K562 (cell line): ENCODE measurements at regions not wholly inside any gene's neighbourhood (a gene's known extent, or its start where the extent isn't known, plus 50 kb on each side); places are given as distances from the start of the nearest gene placed in this dataset.

Experiments
- ATAC-seq: fragments of 200-7000 bp; cut with Tn5 transposase; 3 replicates; pipeline ENCODE4 v1.9.1; 2020; ENCODE audit warnings: moderate library complexity
- BruUV-seq: library from RNA; stranded (reverse); fragments of 400-500 nt; replicated peaks from 2 replicates; lab custom pipeline; 2021; lab: Mats Ljungman, UMichigan
- CTCF ChIA-PET: fragments of 300-600 bp; formaldehyde crosslinking; extraction: SDS; loops from one replicate; lab custom pipeline; 2021; ENCODE audit warnings: low intra/inter-chr PET ratio; lab: Yijun Ruan, JAX
- POLR2A ChIA-PET: fragments of 300-600, 350-650 bp; sonication (Branson Sonifier 250); formaldehyde crosslinking; extraction: SDS; loops from one replicate; lab custom pipeline; 2021; ENCODE audit warnings: antibody characterized with exemption, inconsistent platforms; lab: Yijun Ruan, JAX
- DNase-seq, 4 experiments: peaks; one replicate each; pipeline versions ENCODE4 v3.0.0 to v3.0.0-alpha.2; 2011 to 2018; ENCODE audit warnings: low spot score in 3 of 4, mixed read lengths in 3 of 4; ENCODE audit errors: extremely low read depth in 1 of 4
- FAIRE-seq: peaks from 2 replicates; lab custom pipeline; 2011; peaks lifted over from hg19 to GRCh38; lab: Jason Lieb, UNC
- H2AFZ ChIP-seq: 2 replicates; pipeline ENCODE4 v1.6.0; 2011; ENCODE audit warnings: low read depth, low read length, control low read depth, inconsistent platforms
- H3K27ac ChIP-seq: fragments of 200-600 bp; 3 replicates; pipeline ENCODE4 v1.8.0; 2011; ENCODE audit warnings: low read depth, mild to moderate bottlenecking, control low read depth, inconsistent platforms, low read length, moderate library complexity, mixed read lengths; ENCODE audit errors: extremely low read depth
- H3K27me3 ChIP-seq, 2 experiments: fragments of 300-600 bp in 1 of 2; 2 replicates in 1 of 2; 3 replicates in 1 of 2; pipeline versions ENCODE4 v1.6.0 to v1.8.0; 2011; ENCODE audit warnings: inconsistent platforms in 2 of 2, low read length in 2 of 2, mild to moderate bottlenecking in 1 of 2, mixed read lengths in 1 of 2, moderate library complexity in 1 of 2; ENCODE audit not compliant: control insufficient read depth in 2 of 2, insufficient read depth in 2 of 2
- H3K36me3 ChIP-seq: fragments of 300-600 bp; 3 replicates; pipeline ENCODE4 v1.8.0; 2011; ENCODE audit warnings: mild to moderate bottlenecking, low read length, inconsistent platforms; ENCODE audit not compliant: control insufficient read depth, insufficient read depth
- H3K4me1 ChIP-seq, 2 experiments: fragments of 200-600 bp in 1 of 2; replicated peaks in 1 of 2; 2 replicates in 1 of 2; 3 replicates in 1 of 2; pipeline versions ENCODE4 v1.5.1 to v1.8.0; 2011; ENCODE audit warnings: inconsistent platforms in 2 of 2, low read length in 2 of 2, mild to moderate bottlenecking in 1 of 2, mixed read lengths in 1 of 2, moderate library complexity in 1 of 2; ENCODE audit not compliant: control insufficient read depth in 2 of 2, insufficient read depth in 2 of 2
- H3K4me2 ChIP-seq: 2 replicates; pipeline ENCODE4 v1.6.1; 2011; ENCODE audit warnings: low read length, control low read depth, inconsistent platforms, mixed read lengths; ENCODE audit not compliant: insufficient read depth
- H3K4me3 ChIP-seq: fragments of 200-600 bp; sonication (generic), shearing (Covaris generic); 2 replicates; pipeline ENCODE4 v1.5.1; 2016; ENCODE audit warnings: control low read depth, inconsistent platforms
- H3K79me2 ChIP-seq: fragments of 200-600 bp; 3 replicates; pipeline ENCODE4 v1.8.0; 2011; ENCODE audit warnings: low read length, inconsistent platforms; ENCODE audit not compliant: control insufficient read depth, insufficient read depth
- H3K9ac ChIP-seq, 2 experiments: 2 replicates each; pipeline versions ENCODE4 v1.6.0 to v1.6.1; 2011; ENCODE audit warnings: low read depth in 2 of 2, low read length in 2 of 2, control low read depth in 1 of 2, inconsistent platforms in 1 of 2, mild to moderate bottlenecking in 1 of 2, mixed read lengths in 1 of 2; ENCODE audit not compliant: insufficient read depth in 1 of 2
- H3K9me1 ChIP-seq: one replicate; pipeline ENCODE4 v1.6.0; 2011; ENCODE audit warnings: inconsistent platforms, mild to moderate bottlenecking, low read length, moderate library complexity; ENCODE audit not compliant: control insufficient read depth, insufficient read depth
- H3K9me3 ChIP-seq: replicated peaks from 2 replicates; pipeline ENCODE4 v1.5.1; 2011; ENCODE audit warnings: low read depth, low read length, inconsistent platforms; ENCODE audit not compliant: control insufficient read depth, insufficient read depth
- H4K20me1 ChIP-seq: replicated peaks from 2 replicates; pipeline ENCODE4 v1.6.1; 2011; ENCODE audit warnings: low read length, inconsistent platforms, mixed read lengths; ENCODE audit not compliant: control insufficient read depth, insufficient read depth
- EP400 ChIP-seq: fragments of 450-650 bp; IDR thresholded peaks from 2 replicates; pipeline ENCODE4 v1.6.1; 2017; ENCODE audit warnings: antibody characterized with exemption, mild to moderate bottlenecking, moderate library complexity
- FOXJ3 ChIP-seq: sonication (generic); formaldehyde crosslinking; IDR thresholded peaks from 2 replicates; pipeline ENCODE4 v1.4.0; 2020; ENCODE audit warnings: mild to moderate bottlenecking, missing genetic modification reagents
- HMG20B ChIP-seq: fragments of 250-450 bp; sonication (Bioruptor Pico); IDR thresholded peaks from 2 replicates; pipeline ENCODE4 v1.5.0; 2021; ENCODE audit warnings: mild to moderate bottlenecking
- KAT8 ChIP-seq: fragments of 450-650 bp; IDR thresholded peaks from 2 replicates; pipeline ENCODE4 v1.6.1; 2016; ENCODE audit warnings: low read depth, mild to moderate bottlenecking
- LCOR ChIP-seq: sonication (generic); formaldehyde crosslinking; IDR thresholded peaks from 2 replicates; pipeline ENCODE4 v1.8.0; 2022; ENCODE audit warnings: mild to moderate bottlenecking, missing genetic modification reagents
- MYBL2 ChIP-seq, 2 experiments: fragments of 450-650 bp in 1 of 2; sonication (generic) in 1 of 2; formaldehyde crosslinking in 1 of 2; IDR thresholded peaks; 2 replicates each; pipeline versions ENCODE4 v1.6.1 to v1.8.1; 2017 to 2022; ENCODE audit warnings: borderline replicate concordance in 1 of 2, inconsistent platforms in 1 of 2, low read depth in 1 of 2, mild to moderate bottlenecking in 1 of 2, missing genetic modification reagents in 1 of 2, moderate library complexity in 1 of 2
- PURB ChIP-seq: sonication (generic); formaldehyde crosslinking; IDR thresholded peaks from 2 replicates; pipeline ENCODE4 v1.9.0; 2021; ENCODE audit warnings: low read depth, mild to moderate bottlenecking, missing genetic modification reagents
- RBM39 ChIP-seq: fragments of 200-400 bp; formaldehyde crosslinking; optimal IDR thresholded peaks from 2 replicates; pipeline ENCODE3; 2018; ENCODE audit warnings: low read depth, low read length
- TARDBP ChIP-seq: fragments of 450-650 bp; IDR thresholded peaks from 2 replicates; pipeline ENCODE4 v1.6.1; 2016
- TBL1XR1 ChIP-seq, 2 experiments: IDR thresholded peaks; 2 replicates each; pipeline ENCODE4 v1.6.1; 2012; ENCODE audit warnings: improper control_type of control experiment in 2 of 2, low read length in 2 of 2, mild to moderate bottlenecking in 1 of 2
- WHSC1 ChIP-seq: IDR thresholded peaks from one replicate; pipeline ENCODE4 v1.6.1; 2012; ENCODE audit warnings: low read length, control low read depth, inconsistent platforms
- ZNF133 ChIP-seq: fragments of 250-450 bp; sonication (Bioruptor Pico); IDR thresholded peaks from 2 replicates; pipeline ENCODE4 v1.4.0; 2020; ENCODE audit warnings: mild to moderate bottlenecking
- ZNF780A ChIP-seq: fragments of 250-450 bp; sonication (Bioruptor Pico); IDR thresholded peaks from 2 replicates; pipeline ENCODE4 v1.5.0; 2021; ENCODE audit warnings: mild to moderate bottlenecking
- WGBS: fragments of 100-300 bp; shearing (Covaris generic); methylation state at CpG from one replicate; pipeline ENCODE4 v1.1.6; 2016; ENCODE audit warnings: low coverage, mixed read lengths; ENCODE audit not compliant: insufficient coverage; ENCODE audit errors: missing lambda C conversion rate; 5-methylcytosine and 5-hydroxymethylcytosine counted together
- in situ Hi-C: fragments of 300-500 bp; cut with MboI; formaldehyde crosslinking; loops from 4 replicates; pipeline ENCODE4 v1.15.0; 2018; ENCODE audit warnings: inconsistent platforms, mixed read lengths
- intact Hi-C: fragments of 100-400 bp; cut with micrococcal nuclease; formaldehyde crosslinking; loops from 2 replicates; pipeline ENCODE4 v1.14.2; 2022
- TF ChIP-seq, protein P1 (sequence below): fragments of 250-450 bp; sonication (Bioruptor Pico); IDR thresholded peaks from 2 replicates; pipeline ENCODE4 v1.8.0; 2021; ENCODE audit warnings: moderate library complexity, mild to moderate bottlenecking, inconsistent platforms
- TF ChIP-seq, protein P2 (sequence below): sonication (generic); formaldehyde crosslinking; IDR thresholded peaks from 2 replicates; pipeline ENCODE4 v1.8.1; 2022; ENCODE audit warnings: missing genetic modification reagents
- TF ChIP-seq, protein P3 (sequence below): fragments of 450-650 bp; IDR thresholded peaks from 2 replicates; pipeline ENCODE4 v1.6.1; 2016; ENCODE audit warnings: borderline replicate concordance
- TF ChIP-seq, protein P4 (sequence below): fragments of 250-450 bp; sonication (Bioruptor Pico); IDR thresholded peaks from 2 replicates; pipeline ENCODE4 v1.8.0; 2022; ENCODE audit warnings: inconsistent platforms

GRCh38 chr4:138869165-138869564 lies 146.4 kb upstream of the NOCT start:
- DNase-seq (no peak), FAIRE-seq (no peak), ATAC-seq (no peak)
- ChIA-PET CTCF (no interaction called here), POLR2A (no interaction called here)
- Histone ChIP-seq H3K4me3 (no peak overlapping the region), H2AFZ (no peak overlapping the region), H3K79me2 (no peaks in the 10 kb centered on the region), H3K4me1 (no peaks in the 10 kb centered on the region; a peak in 1 of 5 replicates), H3K9ac (no peak overlapping the region), H3K9me3 (no peaks in the 10 kb centered on the region), H3K27me3 (peaks cover 8 to 26% of the 10 kb centered on the region in 2 experiments), H4K20me1 (no peaks in the 10 kb centered on the region), H3K9me1 (no peaks in the 10 kb centered on the region), H3K27ac (no peak overlapping the region), H3K36me3 (no peaks in the 10 kb centered on the region), H3K4me2 (no peak overlapping the region)
- 0% methylated on average over 1 of the region's 1 CpG for WGBS
- intact Hi-C loops: no loop called here
- in situ Hi-C loops: loop anchor here (25.0 kb wide), 2 partner anchors 832 to 1132 kb away; no protein-coding TSS in a partner anchor
- BruUV-seq: no TSS peak
- TF ChIP-seq, protein P1, sequence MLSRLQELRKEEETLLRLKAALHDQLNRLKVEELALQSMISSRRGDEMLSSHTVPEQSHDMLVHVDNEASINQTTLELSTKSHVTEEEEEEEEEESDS (CRISPR knock-in tag): no peak
- TF ChIP-seq WHSC1 (no peak), FOXJ3 (CRISPR knock-in tag) (no peak), KAT8 (no peak), LCOR (CRISPR knock-in tag) (no peak), PURB (CRISPR knock-in tag) (no peak), RBM39 (no peak), ZNF133 (CRISPR knock-in tag) (no peak), ZNF780A (no peak), MYBL2 (IDR thresholded peaks at IDR 0.05; ENCODE audit: low read depth) (no peak), MYBL2 (CRISPR knock-in tag; IDR thresholded peaks at IDR 0.05; ENCODE audit: borderline replicate concordance) (no peak), HMG20B (no peak), TBL1XR1 (IDR thresholded peaks at IDR 0.05; ENCODE audit: low read length in 2 of 2) (no peak), EP400 (no peak), TARDBP (no peak)
- TF ChIP-seq, protein P2, sequence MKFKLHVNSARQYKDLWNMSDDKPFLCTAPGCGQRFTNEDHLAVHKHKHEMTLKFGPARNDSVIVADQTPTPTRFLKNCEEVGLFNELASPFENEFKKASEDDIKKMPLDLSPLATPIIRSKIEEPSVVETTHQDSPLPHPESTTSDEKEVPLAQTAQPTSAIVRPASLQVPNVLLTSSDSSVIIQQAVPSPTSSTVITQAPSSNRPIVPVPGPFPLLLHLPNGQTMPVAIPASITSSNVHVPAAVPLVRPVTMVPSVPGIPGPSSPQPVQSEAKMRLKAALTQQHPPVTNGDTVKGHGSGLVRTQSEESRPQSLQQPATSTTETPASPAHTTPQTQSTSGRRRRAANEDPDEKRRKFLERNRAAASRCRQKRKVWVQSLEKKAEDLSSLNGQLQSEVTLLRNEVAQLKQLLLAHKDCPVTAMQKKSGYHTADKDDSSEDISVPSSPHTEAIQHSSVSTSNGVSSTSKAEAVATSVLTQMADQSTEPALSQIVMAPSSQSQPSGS (CRISPR knock-in tag): no peak
- TF ChIP-seq, protein P3, sequence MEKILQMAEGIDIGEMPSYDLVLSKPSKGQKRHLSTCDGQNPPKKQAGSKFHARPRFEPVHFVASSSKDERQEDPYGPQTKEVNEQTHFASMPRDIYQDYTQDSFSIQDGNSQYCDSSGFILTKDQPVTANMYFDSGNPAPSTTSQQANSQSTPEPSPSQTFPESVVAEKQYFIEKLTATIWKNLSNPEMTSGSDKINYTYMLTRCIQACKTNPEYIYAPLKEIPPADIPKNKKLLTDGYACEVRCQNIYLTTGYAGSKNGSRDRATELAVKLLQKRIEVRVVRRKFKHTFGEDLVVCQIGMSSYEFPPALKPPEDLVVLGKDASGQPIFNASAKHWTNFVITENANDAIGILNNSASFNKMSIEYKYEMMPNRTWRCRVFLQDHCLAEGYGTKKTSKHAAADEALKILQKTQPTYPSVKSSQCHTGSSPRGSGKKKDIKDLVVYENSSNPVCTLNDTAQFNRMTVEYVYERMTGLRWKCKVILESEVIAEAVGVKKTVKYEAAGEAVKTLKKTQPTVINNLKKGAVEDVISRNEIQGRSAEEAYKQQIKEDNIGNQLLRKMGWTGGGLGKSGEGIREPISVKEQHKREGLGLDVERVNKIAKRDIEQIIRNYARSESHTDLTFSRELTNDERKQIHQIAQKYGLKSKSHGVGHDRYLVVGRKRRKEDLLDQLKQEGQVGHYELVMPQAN: no peak
- TF ChIP-seq, protein P4, sequence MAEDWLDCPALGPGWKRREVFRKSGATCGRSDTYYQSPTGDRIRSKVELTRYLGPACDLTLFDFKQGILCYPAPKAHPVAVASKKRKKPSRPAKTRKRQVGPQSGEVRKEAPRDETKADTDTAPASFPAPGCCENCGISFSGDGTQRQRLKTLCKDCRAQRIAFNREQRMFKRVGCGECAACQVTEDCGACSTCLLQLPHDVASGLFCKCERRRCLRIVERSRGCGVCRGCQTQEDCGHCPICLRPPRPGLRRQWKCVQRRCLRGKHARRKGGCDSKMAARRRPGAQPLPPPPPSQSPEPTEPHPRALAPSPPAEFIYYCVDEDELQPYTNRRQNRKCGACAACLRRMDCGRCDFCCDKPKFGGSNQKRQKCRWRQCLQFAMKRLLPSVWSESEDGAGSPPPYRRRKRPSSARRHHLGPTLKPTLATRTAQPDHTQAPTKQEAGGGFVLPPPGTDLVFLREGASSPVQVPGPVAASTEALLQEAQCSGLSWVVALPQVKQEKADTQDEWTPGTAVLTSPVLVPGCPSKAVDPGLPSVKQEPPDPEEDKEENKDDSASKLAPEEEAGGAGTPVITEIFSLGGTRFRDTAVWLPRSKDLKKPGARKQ (CRISPR knock-in tag): no peak
